ENCODE measurements at regions not wholly inside any gene's neighbourhood (a gene's known extent, or its start where the extent isn't known, plus 50 kb on each side); places are given as distances from the start of the nearest gene placed in this dataset.
"Not testable (repeated sequence)": the region's sequence is repeated elsewhere in the genome, so short reads cannot be mapped to it uniquely, and the experiment has no call there.

GRCh38 chr1:56250809-56251208, 328.6 kb downstream of the PLPP3 start:
- Histone ChIP-seq H3K9me3 (ENCODE audit: low read depth, low read length) (no peaks in the 10 kb centered on the region), H3K27ac (no peak overlapping the region), H3K4me3 (no peak overlapping the region), H3K36me3 (ENCODE audit: insufficient read depth, low read length) (no peaks in the 10 kb centered on the region), H3K9ac (ENCODE audit: insufficient read length) (no peak overlapping the region)
- no peak for DNase-seq (ENCODE audit: low read depth, low spot score)
- TF ChIP-seq EZH2 (IDR thresholded peaks at IDR 0.05) (no peak), FOXP2 (optimal IDR thresholded peaks at IDR 0.05; ENCODE audit: control extremely low read depth, extremely low read length, insufficient read depth) (no peak), POLR2AphosphoS5 (IDR thresholded peaks at IDR 0.05; ENCODE audit: borderline replicate concordance, low read depth, low read length) (no peak)

GRCh38 chr1:56249234-56249633, 330.1 kb downstream of the PLPP3 start:
- no peak for DNase-seq (ENCODE audit: low read depth, low spot score)
- no peak overlapping the region for H3K9ac ChIP-seq (ENCODE audit: insufficient read length)
- no peaks in the 10 kb centered on the region for H3K36me3 ChIP-seq (ENCODE audit: insufficient read depth, low read length)
- H3K4me3 ChIP-seq, result no peak overlapping the region
- TF ChIP-seq FOXP2 (optimal IDR thresholded peaks at IDR 0.05; ENCODE audit: control extremely low read depth, extremely low read length, insufficient read depth) (no peak), POLR2AphosphoS5 (IDR thresholded peaks at IDR 0.05; ENCODE audit: borderline replicate concordance, low read depth, low read length) (no peak), EZH2 (IDR thresholded peaks at IDR 0.05) (no peak)
- H3K27ac ChIP-seq, result no peak overlapping the region
- H3K9me3 ChIP-seq (ENCODE audit: low read depth, low read length), result no peaks in the 10 kb centered on the region

- H3K9ac ChIP-seq (ENCODE audit: insufficient read length), result no peak overlapping the region
Measured at GRCh38 chr1:56248138-56248537, 331.2 kb downstream of the PLPP3 start.

GRCh38 chr1:56246726-56247125, 332.6 kb downstream of the PLPP3 start:
- H3K4me3 ChIP-seq; H3K36me3 ChIP-seq (ENCODE audit: insufficient read depth, low read length); H3K9ac ChIP-seq (ENCODE audit: insufficient read length); H3K9me3 ChIP-seq (ENCODE audit: low read depth, low read length); H3K27ac ChIP-seq; DNase-seq (ENCODE audit: low read depth, low spot score): not testable (repeated sequence)

More at GRCh38 chr1:56248138-56248537, 331.2 kb downstream of the PLPP3 start:
- TF ChIP-seq POLR2AphosphoS5 (IDR thresholded peaks at IDR 0.05; ENCODE audit: borderline replicate concordance, low read depth, low read length), result no peak
- TF ChIP-seq EZH2 (IDR thresholded peaks at IDR 0.05), result no peak
- no peak overlapping the region for H3K4me3 ChIP-seq
- no peak overlapping the region for H3K27ac ChIP-seq
- DNase-seq (ENCODE audit: low read depth, low spot score), result no peak
- H3K36me3 ChIP-seq (ENCODE audit: insufficient read depth, low read length), result no peaks in the 10 kb centered on the region
- no peaks in the 10 kb centered on the region for H3K9me3 ChIP-seq (ENCODE audit: low read depth, low read length)

GRCh38 chr1:56240400-56240799, 339.0 kb downstream of the PLPP3 start:
- no peaks in the 10 kb centered on the region for H3K36me3 ChIP-seq (ENCODE audit: insufficient read depth, low read length)
- no peak for DNase-seq (ENCODE audit: low read depth, low spot score)
- H3K9me3 ChIP-seq (ENCODE audit: low read depth, low read length), result no peaks in the 10 kb centered on the region
- no peak overlapping the region for H3K4me3 ChIP-seq
- no peak overlapping the region for H3K9ac ChIP-seq (ENCODE audit: insufficient read length)
- TF ChIP-seq POLR2AphosphoS5 (IDR thresholded peaks at IDR 0.05; ENCODE audit: borderline replicate concordance, low read depth, low read length) (no peak), FOXP2 (optimal IDR thresholded peaks at IDR 0.05; ENCODE audit: control extremely low read depth, extremely low read length, insufficient read depth) (no peak), EZH2 (IDR thresholded peaks at IDR 0.05) (no peak)
- no peak overlapping the region for H3K27ac ChIP-seq

- no peak for DNase-seq (ENCODE audit: low read depth, low spot score)
- Histone ChIP-seq H3K4me3 (no peak overlapping the region), H3K9ac (ENCODE audit: insufficient read length) (no peak overlapping the region), H3K9me3 (ENCODE audit: low read depth, low read length) (no peaks in the 10 kb centered on the region), H3K36me3 (ENCODE audit: insufficient read depth, low read length) (no peaks in the 10 kb centered on the region), H3K27ac (no peak overlapping the region)
- no peak for TF ChIP-seq EZH2 (IDR thresholded peaks at IDR 0.05)
Measured at GRCh38 chr1:56237491-56238064, 341.8 kb downstream of the PLPP3 start.

GRCh38 chr1:56236688-56237087, 342.7 kb downstream of the PLPP3 start:
- DNase-seq (ENCODE audit: low read depth, low spot score), result no peak
- no peaks in the 10 kb centered on the region for H3K9me3 ChIP-seq (ENCODE audit: low read depth, low read length)

GRCh38 chr1:56235909-56236510, 343.4 kb downstream of the PLPP3 start:
- Histone ChIP-seq H3K27ac (no peak overlapping the region), H3K9ac (ENCODE audit: insufficient read length) (no peak overlapping the region), H3K36me3 (ENCODE audit: insufficient read depth, low read length) (no peaks in the 10 kb centered on the region), H3K4me3 (no peak overlapping the region), H3K9me3 (ENCODE audit: low read depth, low read length) (no peaks in the 10 kb centered on the region)
- no peak for TF ChIP-seq FOXP2 (optimal IDR thresholded peaks at IDR 0.05; ENCODE audit: control extremely low read depth, extremely low read length, insufficient read depth)
- no peak for TF ChIP-seq EZH2 (IDR thresholded peaks at IDR 0.05)
- no peak for TF ChIP-seq POLR2AphosphoS5 (IDR thresholded peaks at IDR 0.05; ENCODE audit: borderline replicate concordance, low read depth, low read length)
- DNase-seq (ENCODE audit: low read depth, low spot score), result no peak

More at GRCh38 chr1:56236688-56237087, 342.7 kb downstream of the PLPP3 start:
- Histone ChIP-seq H3K36me3 (ENCODE audit: insufficient read depth, low read length) (no peaks in the 10 kb centered on the region), H3K27ac (no peak overlapping the region), H3K9ac (ENCODE audit: insufficient read length) (no peak overlapping the region), H3K4me3 (no peak overlapping the region)
- TF ChIP-seq FOXP2 (optimal IDR thresholded peaks at IDR 0.05; ENCODE audit: control extremely low read depth, extremely low read length, insufficient read depth) (no peak), EZH2 (IDR thresholded peaks at IDR 0.05) (no peak), POLR2AphosphoS5 (IDR thresholded peaks at IDR 0.05; ENCODE audit: borderline replicate concordance, low read depth, low read length) (no peak)

- TF ChIP-seq FOXP2 (optimal IDR thresholded peaks at IDR 0.05; ENCODE audit: control extremely low read depth, extremely low read length, insufficient read depth) (no peak), EZH2 (IDR thresholded peaks at IDR 0.05) (no peak), POLR2AphosphoS5 (IDR thresholded peaks at IDR 0.05; ENCODE audit: borderline replicate concordance, low read depth, low read length) (no peak)
- Histone ChIP-seq H3K4me3 (no peak overlapping the region), H3K36me3 (ENCODE audit: insufficient read depth, low read length) (no peaks in the 10 kb centered on the region), H3K9ac (ENCODE audit: insufficient read length) (no peak overlapping the region), H3K9me3 (ENCODE audit: low read depth, low read length) (no peaks in the 10 kb centered on the region), H3K27ac (no peak overlapping the region)
- DNase-seq (ENCODE audit: low read depth, low spot score), result no peak
Measured at GRCh38 chr1:56229186-56229585, 350.2 kb downstream of the PLPP3 start.
